Stimulated activated naive CD4-positive, alpha-beta T cell treated with Interleukin-2 at 50 U/mL for 16 hours (primary cell): ENCODE measurements at regions not wholly inside any gene's neighbourhood (a gene's known extent, or its start where the extent isn't known, plus 50 kb on each side); places are given as distances from the start of the nearest gene placed in this dataset.
"Not testable (repeated sequence)": the region's sequence is repeated elsewhere in the genome, so short reads cannot be mapped to it uniquely, and the experiment has no call there.

Experiments
- DNase-seq: peaks from one replicate; lab custom pipeline; 2025; lab: John Stamatoyannopoulos, UW

DNA sequence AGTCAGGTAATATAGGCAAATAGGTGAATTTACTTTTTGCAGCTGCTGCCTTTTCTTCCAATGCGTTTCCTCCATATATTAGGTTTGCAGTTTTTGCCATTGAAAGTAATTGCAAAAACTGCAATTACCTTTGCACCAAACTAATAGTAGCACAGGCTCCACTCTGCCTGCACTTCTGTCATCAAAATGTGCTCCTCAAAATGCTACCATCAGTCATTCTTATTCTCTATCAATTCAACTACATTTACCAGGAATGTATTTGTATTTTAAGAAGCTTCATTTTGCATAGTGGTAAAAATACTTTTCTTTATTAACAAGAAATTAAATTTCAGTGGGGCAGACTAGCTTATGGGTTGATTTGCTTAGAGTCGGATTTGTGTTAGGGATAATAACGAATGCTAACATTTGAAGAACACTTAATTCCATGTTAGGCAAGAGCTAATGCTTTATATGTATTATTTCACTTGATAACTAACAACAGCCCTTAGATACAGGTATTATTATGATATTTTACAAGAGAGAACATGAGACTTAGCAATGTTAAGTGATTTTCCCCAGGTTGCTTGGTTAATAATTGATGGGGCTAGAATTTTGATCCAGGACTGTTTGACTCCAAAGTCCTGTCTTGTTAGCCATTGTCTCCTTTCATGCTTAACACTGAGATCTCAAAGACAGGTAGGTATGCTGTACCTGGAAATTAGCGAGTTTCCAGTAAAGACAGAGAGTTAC lies 300.4 kb downstream of the MAN2A1 start:
- no peak for DNase-seq

- no peak for DNase-seq
Measured at GRCh38 chr5:109990723-109991359, 301.1 kb downstream of the MAN2A1 start.

DNA sequence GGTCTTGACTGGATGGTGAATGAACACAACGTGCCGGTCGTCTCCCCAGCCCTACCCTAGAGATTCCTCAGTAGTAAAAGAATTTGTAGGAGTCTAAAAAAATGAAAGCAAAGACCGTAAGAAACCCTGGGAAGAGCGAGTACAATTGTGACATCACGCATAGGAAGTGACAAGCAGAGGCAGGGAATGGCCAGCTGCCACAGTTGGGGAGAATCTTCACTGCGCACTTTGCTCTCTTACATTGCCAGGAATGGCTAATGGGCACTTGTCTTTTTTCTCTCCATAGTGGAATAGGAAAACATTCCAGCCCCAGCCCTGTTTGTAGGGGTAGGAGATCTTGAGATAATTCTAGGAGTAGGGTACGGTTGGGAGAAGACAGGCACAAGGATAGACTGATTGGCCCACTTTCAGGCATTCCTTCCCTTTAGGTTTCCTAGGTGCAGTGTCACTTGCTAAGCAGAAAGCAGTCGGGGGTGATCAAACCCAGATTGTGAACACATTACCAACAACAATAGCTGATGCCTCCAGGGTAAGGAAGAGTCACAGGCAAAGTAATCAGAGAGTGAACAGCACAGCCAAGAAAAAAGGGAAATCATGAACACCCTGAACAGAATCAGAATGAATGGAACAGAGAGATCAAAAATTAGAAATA lies 302.7 kb downstream of the MAN2A1 start:
- DNase-seq, result no peak

DNA sequence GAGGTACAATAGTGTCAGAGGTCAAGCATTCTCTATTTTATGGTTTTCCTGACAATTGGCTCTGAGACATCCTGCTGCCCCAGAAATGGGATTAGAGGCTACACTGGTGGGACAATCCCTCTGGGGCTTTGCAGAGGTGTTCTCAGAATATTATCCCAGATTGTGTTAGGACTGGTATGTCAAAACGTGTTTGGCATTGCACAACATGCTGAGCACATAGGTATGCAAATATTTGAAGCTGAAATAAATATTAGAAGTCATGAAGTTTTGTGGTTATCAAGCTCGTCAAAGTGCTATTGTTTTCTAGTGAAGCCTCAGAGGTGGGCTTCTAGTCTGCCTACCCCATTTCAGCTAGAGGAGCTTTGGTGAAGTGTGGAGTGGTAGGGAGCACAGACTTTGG lies 304.4 kb downstream of the MAN2A1 start:
- no peak for DNase-seq

DNA sequence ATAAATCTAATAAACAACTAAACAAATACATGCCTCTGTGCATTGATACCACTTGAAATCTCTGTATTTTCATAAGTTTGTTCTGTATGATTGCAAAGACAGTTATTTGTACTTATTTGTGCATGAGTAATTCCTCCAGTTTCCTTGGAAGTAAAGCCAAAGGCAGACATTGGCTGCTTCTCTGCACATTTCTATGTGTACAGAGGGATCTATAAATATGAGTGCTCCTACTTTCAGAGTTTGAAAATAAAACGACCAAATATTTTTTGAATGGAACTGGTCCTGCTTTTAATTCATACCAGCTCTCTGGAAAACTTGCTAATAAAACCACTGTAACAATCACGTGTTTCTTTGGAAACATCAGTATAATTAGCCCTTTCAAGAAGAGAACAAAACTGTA lies 306.5 kb downstream of the MAN2A1 start:
- DNase-seq, result no peak

GRCh38 chr5:109997161-109997560 lies 307.4 kb downstream of the MAN2A1 start:
- DNase-seq, result no peak

- DNase-seq, result no peak
Measured at GRCh38 chr5:109998208-109998607, 308.5 kb downstream of the MAN2A1 start.

- no peak for DNase-seq
Measured at GRCh38 chr5:109998726-109999125, 309.0 kb downstream of the MAN2A1 start.

DNA sequence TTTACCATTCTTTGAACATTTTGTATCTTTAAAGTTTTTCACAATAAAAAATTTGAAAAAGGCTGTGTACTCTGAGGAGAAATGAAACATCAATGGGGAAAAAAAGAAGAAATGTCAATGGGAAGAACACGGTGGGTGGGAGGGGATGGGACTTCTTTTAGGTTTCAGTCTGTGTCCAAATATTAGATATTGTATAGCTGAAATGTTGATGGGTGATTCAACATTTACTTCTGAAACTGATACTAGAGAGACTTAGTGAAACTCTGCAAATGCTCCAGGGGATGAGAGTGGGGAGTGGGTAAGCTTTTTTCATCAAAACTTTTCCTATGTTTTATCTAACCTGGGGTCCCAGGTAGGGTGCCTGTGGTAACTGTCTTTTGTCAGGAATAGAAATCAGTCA lies 311.9 kb downstream of the MAN2A1 start:
- DNase-seq, result no peak

GRCh38 chr5:110002652-110003051 lies 312.9 kb downstream of the MAN2A1 start:
- DNase-seq, result no peak

GRCh38 chr5:110005907-110006562 lies 316.3 kb downstream of the MAN2A1 start:
- not testable (repeated sequence) for DNase-seq

DNA sequence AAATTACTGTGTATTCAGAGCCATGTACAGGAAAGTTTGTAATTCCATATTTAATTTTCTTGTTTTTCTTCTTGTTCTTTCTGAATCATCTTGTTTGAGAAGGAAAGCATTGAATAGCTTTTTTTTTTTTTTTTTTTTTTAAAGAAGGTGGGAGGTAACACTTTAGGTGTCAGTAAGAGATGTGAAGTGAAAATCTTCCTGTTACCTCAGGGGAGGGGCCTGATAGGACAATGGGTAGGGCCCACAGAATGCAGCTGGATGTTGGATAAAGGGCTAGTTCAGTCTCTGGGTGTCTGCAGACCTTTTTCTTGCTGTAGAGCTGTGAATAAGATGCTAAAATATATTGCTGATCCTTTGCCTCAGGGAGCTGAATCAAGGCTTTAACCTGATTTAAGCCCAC lies 317.4 kb downstream of the MAN2A1 start:
- DNase-seq, result no peak

DNA sequence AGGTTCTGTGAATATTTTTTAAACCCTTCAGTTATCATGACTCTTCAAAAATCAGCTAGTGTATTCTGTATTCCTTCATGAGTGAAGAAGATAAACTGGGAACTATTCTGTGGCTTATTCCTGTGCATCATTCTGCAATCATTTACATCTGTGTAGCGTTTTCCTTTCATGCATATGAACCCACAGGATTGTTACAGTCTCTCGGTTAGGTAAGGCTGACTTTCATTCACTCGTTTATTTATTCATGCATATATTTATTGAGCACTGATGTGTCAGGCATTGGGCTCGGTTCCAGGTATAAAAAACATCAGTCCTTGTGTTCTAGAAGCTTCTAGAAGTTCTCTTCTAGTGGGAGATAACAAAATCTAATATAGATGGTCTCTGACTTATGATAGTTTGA lies 318.4 kb downstream of the MAN2A1 start:
- no peak for DNase-seq

- no peak for DNase-seq
Measured at GRCh38 chr5:110012145-110012544, 322.4 kb downstream of the MAN2A1 start.

GRCh38 chr5:110013017-110013416 lies 323.3 kb downstream of the MAN2A1 start:
- no peak for DNase-seq

DNA sequence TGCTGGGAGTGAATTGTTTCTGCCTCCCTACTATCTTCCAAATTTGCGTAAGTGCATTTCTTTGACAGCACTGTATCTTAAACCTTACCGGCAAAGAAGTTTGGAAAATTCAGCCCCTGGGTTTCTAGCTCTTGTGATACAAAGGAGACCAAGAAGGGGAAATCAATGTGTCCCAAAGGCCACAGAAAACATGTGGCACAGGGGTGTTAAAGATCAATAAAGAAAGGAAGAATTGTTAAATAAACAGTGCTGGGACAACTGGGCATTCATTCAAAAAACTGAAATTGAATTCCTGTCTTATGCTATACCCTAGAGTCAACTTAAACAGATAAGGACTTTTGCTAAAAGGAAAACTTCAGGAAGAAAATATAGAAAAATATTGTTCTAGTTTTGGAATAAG lies 328.1 kb downstream of the MAN2A1 start:
- no peak for DNase-seq

GRCh38 chr5:110018509-110018908 lies 328.8 kb downstream of the MAN2A1 start:
- DNase-seq, result no peak

GRCh38 chr5:110019119-110019518 lies 329.4 kb downstream of the MAN2A1 start:
- no peak for DNase-seq

- no peak for DNase-seq
Measured at GRCh38 chr5:110019780-110020179, 330.1 kb downstream of the MAN2A1 start.

- DNase-seq, result no peak
Measured at GRCh38 chr5:110021251-110021650, 331.5 kb downstream of the MAN2A1 start.

- no peak for DNase-seq
Measured at GRCh38 chr5:110025160-110025559, 335.4 kb downstream of the MAN2A1 start.

- no peak for DNase-seq
Measured at GRCh38 chr5:110027527-110028322, 338.0 kb downstream of the MAN2A1 start.
